ENCODE measurements at regions not wholly inside any gene's neighbourhood (a gene's known extent, or its start where the extent isn't known, plus 50 kb on each side); places are given as distances from the start of the nearest gene placed in this dataset.

DNA sequence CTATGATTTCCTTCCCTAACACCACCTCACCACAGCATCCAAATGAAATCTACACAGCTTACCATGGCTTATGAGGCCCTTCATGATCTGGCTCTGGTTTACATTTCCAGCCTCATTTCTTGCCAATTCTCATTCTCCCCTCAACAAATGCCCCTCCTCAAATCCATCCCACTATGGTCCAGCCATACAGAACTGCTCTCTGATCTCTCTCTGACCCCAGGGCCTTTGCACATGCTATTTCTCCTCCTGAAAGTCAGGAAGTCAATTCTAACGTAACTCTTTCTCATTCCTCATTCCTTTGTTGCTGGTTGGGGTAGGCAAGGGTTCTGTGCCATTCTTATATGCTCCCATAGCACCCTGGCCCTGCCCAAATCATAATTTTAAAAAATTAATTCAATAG lies 120.0 kb downstream of the LRIG2 start:
- TF ChIP-seq TSHZ2 (CRISPR knock-in tag; IDR thresholded peaks at IDR 0.05), result no peak
- TF ChIP-seq TCF4 (CRISPR knock-in tag; IDR thresholded peaks at IDR 0.05; ENCODE audit: borderline replicate concordance), result no peak
- TF ChIP-seq CSRNP3 (CRISPR knock-in tag; IDR thresholded peaks at IDR 0.05), result no peak
- TF ChIP-seq SNAI2 (CRISPR knock-in tag; IDR thresholded peaks at IDR 0.05), result no peak
- TF ChIP-seq, protein P1, sequence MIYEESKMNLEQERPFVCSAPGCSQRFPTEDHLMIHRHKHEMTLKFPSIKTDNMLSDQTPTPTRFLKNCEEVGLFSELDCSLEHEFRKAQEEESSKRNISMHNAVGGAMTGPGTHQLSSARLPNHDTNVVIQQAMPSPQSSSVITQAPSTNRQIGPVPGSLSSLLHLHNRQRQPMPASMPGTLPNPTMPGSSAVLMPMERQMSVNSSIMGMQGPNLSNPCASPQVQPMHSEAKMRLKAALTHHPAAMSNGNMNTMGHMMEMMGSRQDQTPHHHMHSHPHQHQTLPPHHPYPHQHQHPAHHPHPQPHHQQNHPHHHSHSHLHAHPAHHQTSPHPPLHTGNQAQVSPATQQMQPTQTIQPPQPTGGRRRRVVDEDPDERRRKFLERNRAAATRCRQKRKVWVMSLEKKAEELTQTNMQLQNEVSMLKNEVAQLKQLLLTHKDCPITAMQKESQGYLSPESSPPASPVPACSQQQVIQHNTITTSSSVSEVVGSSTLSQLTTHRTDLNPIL (CRISPR knock-in tag; IDR thresholded peaks at IDR 0.05; ENCODE audit: low read depth), result no peak
- TF ChIP-seq, protein P2, sequence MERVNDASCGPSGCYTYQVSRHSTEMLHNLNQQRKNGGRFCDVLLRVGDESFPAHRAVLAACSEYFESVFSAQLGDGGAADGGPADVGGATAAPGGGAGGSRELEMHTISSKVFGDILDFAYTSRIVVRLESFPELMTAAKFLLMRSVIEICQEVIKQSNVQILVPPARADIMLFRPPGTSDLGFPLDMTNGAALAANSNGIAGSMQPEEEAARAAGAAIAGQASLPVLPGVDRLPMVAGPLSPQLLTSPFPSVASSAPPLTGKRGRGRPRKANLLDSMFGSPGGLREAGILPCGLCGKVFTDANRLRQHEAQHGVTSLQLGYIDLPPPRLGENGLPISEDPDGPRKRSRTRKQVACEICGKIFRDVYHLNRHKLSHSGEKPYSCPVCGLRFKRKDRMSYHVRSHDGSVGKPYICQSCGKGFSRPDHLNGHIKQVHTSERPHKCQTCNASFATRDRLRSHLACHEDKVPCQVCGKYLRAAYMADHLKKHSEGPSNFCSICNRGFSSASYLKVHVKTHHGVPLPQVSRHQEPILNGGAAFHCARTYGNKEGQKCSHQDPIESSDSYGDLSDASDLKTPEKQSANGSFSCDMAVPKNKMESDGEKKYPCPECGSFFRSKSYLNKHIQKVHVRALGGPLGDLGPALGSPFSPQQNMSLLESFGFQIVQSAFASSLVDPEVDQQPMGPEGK (CRISPR knock-in tag; IDR thresholded peaks at IDR 0.05; ENCODE audit: borderline replicate concordance), result no peak
- no peak for TF ChIP-seq BACH2 (CRISPR knock-in tag; IDR thresholded peaks at IDR 0.05; ENCODE audit: borderline replicate concordance)
- TF ChIP-seq GLIS3 (CRISPR knock-in tag; IDR thresholded peaks at IDR 0.05), result no peak
- TF ChIP-seq ZFP3 (CRISPR knock-in tag; IDR thresholded peaks at IDR 0.05), result no peak
- no peak for TF ChIP-seq ZC3H10 (CRISPR knock-in tag; IDR thresholded peaks at IDR 0.05)
- no peak for TF ChIP-seq ZNF565 (CRISPR knock-in tag; conservative IDR thresholded peaks at IDR 0.05; ENCODE audit: low read depth)

Data from SK-N-SH treated with all-trans-retinoic acid at 6 μM for 48 hours (cell line).